GM12878 (cell line): ENCODE measurements at regions not wholly inside any gene's neighbourhood (a gene's known extent, or its start where the extent isn't known, plus 50 kb on each side); places are given as distances from the start of the nearest gene placed in this dataset.

ENCODE experiments used
- ATAC-seq: fragments of 200-7000 bp; cut with Tn5 transposase; 3 replicates; pipeline ENCODE4 v1.9.1; 2020; ENCODE audit warnings: mild to moderate bottlenecking, moderate library complexity
- BruUV-seq: library from RNA; stranded (reverse); fragments of 400-500 nt; replicated peaks from 2 replicates; lab custom pipeline; 2021; lab: Mats Ljungman, UMichigan
- CTCF ChIA-PET: fragments of 300-600 bp; sonication (Branson Sonifier 250); formaldehyde crosslinking; extraction: SDS; loops from one replicate; lab custom pipeline; 2021; ENCODE audit warnings: inconsistent platforms; lab: Yijun Ruan, JAX
- POLR2A ChIA-PET: fragments of 350-600 bp; formaldehyde crosslinking; extraction: SDS; loops from one replicate; lab custom pipeline; 2021; ENCODE audit warnings: inconsistent platforms; lab: Charles Lee
- RAD21 ChIA-PET: fragments of 300-600 bp; sonication (Branson Sonifier 250); formaldehyde crosslinking; loops from one replicate; lab custom pipeline; 2023; ENCODE audit warnings: antibody characterized with exemption; ENCODE audit not compliant: unreplicated experiment; lab: Charles Lee
- SMC1A ChIA-PET: fragments of 300-600 bp; sonication (Branson Sonifier 250); formaldehyde crosslinking; loops from one replicate; lab custom pipeline; 2023; ENCODE audit not compliant: unreplicated experiment, uncharacterized antibody; lab: Charles Lee
- DNase-seq: peaks from one replicate; pipeline ENCODE4 v3.0.0-alpha.2; 2011; ENCODE audit warnings: low read depth, low spot score
- FAIRE-seq: peaks from 3 replicates; lab custom pipeline; 2011; peaks lifted over from hg19 to GRCh38; lab: Jason Lieb, UNC
- H2AFZ ChIP-seq: 2 replicates; pipeline ENCODE4 v1.6.0; 2011; ENCODE audit warnings: low read depth, low read length, control low read depth; ENCODE audit not compliant: control insufficient read depth
- H3K27ac ChIP-seq: 2 replicates; pipeline ENCODE4 v1.5.1; 2011; ENCODE audit warnings: control low read depth; ENCODE audit not compliant: control insufficient read depth, insufficient read depth
- H3K27me3 ChIP-seq, 2 experiments: replicated peaks in 1 of 2; 2 replicates each; pipeline versions ENCODE4 v1.6.0 to v1.6.1; 2011; ENCODE audit warnings: low read length in 1 of 2; ENCODE audit not compliant: control insufficient read depth in 2 of 2, insufficient read depth in 2 of 2
- H3K36me3 ChIP-seq, 2 experiments: 2 replicates each; pipeline ENCODE4 v1.5.1; 2011; ENCODE audit warnings: low read length in 1 of 2; ENCODE audit not compliant: control insufficient read depth in 2 of 2, insufficient read depth in 2 of 2
- H3K4me1 ChIP-seq: 2 replicates; pipeline ENCODE4 v1.6.1; 2011; ENCODE audit warnings: mild to moderate bottlenecking, low read length, moderate library complexity, mixed read lengths; ENCODE audit not compliant: control insufficient read depth, insufficient read depth
- H3K4me2 ChIP-seq: 2 replicates; pipeline ENCODE4 v1.6.0; 2011; ENCODE audit warnings: control low read depth; ENCODE audit not compliant: control insufficient read depth, insufficient read depth
- H3K4me3 ChIP-seq: fragments of 200-600 bp; sonication (generic); 2 replicates; pipeline ENCODE4 v1.5.1; 2016
- H3K79me2 ChIP-seq: 2 replicates; pipeline ENCODE4 v1.6.0; 2011; ENCODE audit warnings: low read length; ENCODE audit not compliant: control insufficient read depth, insufficient read depth
- H3K9ac ChIP-seq: 2 replicates; pipeline ENCODE4 v1.8.0; 2011; ENCODE audit warnings: low read length, control low read depth, mixed read lengths; ENCODE audit not compliant: control insufficient read depth, insufficient read depth
- H3K9me3 ChIP-seq: replicated peaks from 3 replicates; pipeline ENCODE4 v1.5.1; 2011; ENCODE audit warnings: mild to moderate bottlenecking, low read length; ENCODE audit not compliant: control insufficient read depth, insufficient read depth
- H4K20me1 ChIP-seq: 2 replicates; pipeline ENCODE4 v1.6.0; 2011; ENCODE audit not compliant: control insufficient read depth, insufficient read depth
- CEBPZ ChIP-seq: fragments of 150-350 bp; IDR thresholded peaks from 2 replicates; pipeline ENCODE4 v1.6.1; 2016; ENCODE audit warnings: low read depth, low read length
- FOXM1 ChIP-seq: IDR thresholded peaks from 2 replicates; pipeline ENCODE4 v1.6.1; 2012; ENCODE audit warnings: low read depth, mild to moderate bottlenecking, inconsistent platforms, low read length, moderate library complexity
- HCFC1 ChIP-seq: fragments of 150-350 bp; IDR thresholded peaks from 2 replicates; pipeline ENCODE4 v1.6.1; 2014; ENCODE audit warnings: low read length
- MTA3 ChIP-seq: IDR thresholded peaks from 2 replicates; pipeline ENCODE4 v1.6.1; 2012; ENCODE audit warnings: low read length, inconsistent platforms, borderline replicate concordance
- MXI1 ChIP-seq: fragments of 150-350 bp; IDR thresholded peaks from 2 replicates; pipeline ENCODE4 v1.6.1; 2011; ENCODE audit warnings: low read depth, mild to moderate bottlenecking, inconsistent platforms, low read length, improper control_type of control experiment
- NR2C1 ChIP-seq: fragments of 450-650 bp; IDR thresholded peaks from 2 replicates; pipeline ENCODE4 v1.6.1; 2017; ENCODE audit warnings: antibody characterized with exemption, mild to moderate bottlenecking, moderate library complexity
- NRF1 ChIP-seq: conservative IDR thresholded peaks from 2 replicates; pipeline ENCODE4 v1.6.1; 2011; ENCODE audit warnings: mild to moderate bottlenecking, low read depth, low read length, improper control_type of control experiment
- PAX8 ChIP-seq: fragments of 450-650 bp; IDR thresholded peaks from 2 replicates; pipeline ENCODE4 v1.6.1; 2017; ENCODE audit warnings: mild to moderate bottlenecking, moderate library complexity
- SPI1 ChIP-seq: IDR thresholded peaks from 2 replicates; pipeline ENCODE4 v1.6.1; 2011; ENCODE audit warnings: low read depth, mild to moderate bottlenecking, low read length, moderate library complexity, borderline replicate concordance; ENCODE audit not compliant: insufficient read depth
- STAT3 ChIP-seq: IDR thresholded peaks from 2 replicates; pipeline ENCODE4 v1.6.1; 2011; ENCODE audit warnings: low read depth, low read length, improper control_type of control experiment
- ZNF622 ChIP-seq: fragments of 450-650 bp; IDR thresholded peaks from 2 replicates; pipeline ENCODE4 v1.6.1; 2017; ENCODE audit warnings: mild to moderate bottlenecking, inconsistent platforms
- WGBS: methylation state at CpG from one replicate; pipeline ENCODE4 v1.1.6; 2016; ENCODE audit warnings: low lambda C conversion rate; ENCODE audit not compliant: insufficient replicate concordance, insufficient coverage; ENCODE audit errors: missing lambda C conversion rate; 5-methylcytosine and 5-hydroxymethylcytosine counted together
- in situ Hi-C: fragments of 300-500 bp; cut with MboI; formaldehyde crosslinking; loops from 9 replicates; pipeline ENCODE4 v1.14.3; 2018; ENCODE audit warnings: mixed read lengths
- intact Hi-C: fragments of 100-400 bp; cut with micrococcal nuclease; formaldehyde crosslinking; loops from one replicate; pipeline ENCODE4 v1.14.2; 2022; ENCODE audit not compliant: unreplicated experiment

- no peak for TF ChIP-seq PAX8
Measured at GRCh38 chr14:95774265-95775160, 60.6 kb upstream of the TCL1A start (continued).

- no peak for TF ChIP-seq ZNF622
- Histone ChIP-seq H2AFZ (no peak overlapping the region), H3K4me2 (no peak overlapping the region), H3K9me3 (no peaks in the 10 kb centered on the region), H3K27ac (no peak overlapping the region), H3K4me3 (no peak overlapping the region), H3K9ac (no peak overlapping the region), H4K20me1 (no peaks in the 10 kb centered on the region), H3K36me3 (no peaks in the 10 kb centered on the region), H3K4me1 (no peaks in the 10 kb centered on the region), H3K27me3 (peaks cover 0 to 2% of the 10 kb centered on the region in 2 experiments; a peak in 1 of 4 replicates), H3K79me2 (no peaks in the 10 kb centered on the region)
- ChIA-PET CTCF (interaction anchor here (0.9 to 1.9 kb wide), 4 partner anchors 10 to 209 kb away, joined by 3 to 7 read pairs (median 4); no protein-coding TSS in a partner anchor), SMC1A (no interaction called here), POLR2A (no interaction called here), RAD21 (no interaction called here)
- intact Hi-C loops (no loop called here), in situ Hi-C loops (loop anchor here (5.0 kb wide), 2 partner anchors 158 to 213 kb away; no protein-coding TSS in a partner anchor)
- ATAC-seq (no peak), DNase-seq (no peak), FAIRE-seq (no peak)
- 15% methylated on average over 3 of the region's 3 CpGs for WGBS
- BruUV-seq, result no TSS peak
Measured at GRCh38 chr14:95770777-95771176, 56.9 kb upstream of the TCL1A start.

GRCh38 chr14:95769976-95770375 is 56.1 kb upstream of the TCL1A start:
- H3K9ac ChIP-seq, result no peak overlapping the region
- RAD21 ChIA-PET, result interaction anchor here (0.6 kb wide), 1 partner anchor 85 kb away, joined by 3 read pairs; no protein-coding TSS in a partner anchor
- H3K4me3 ChIP-seq, result no peak overlapping the region
- no peak overlapping the region for H3K27ac ChIP-seq
- no TSS peak for BruUV-seq
- H3K36me3 ChIP-seq, result no peaks in the 10 kb centered on the region
- H3K79me2 ChIP-seq, result no peaks in the 10 kb centered on the region
- ATAC-seq (no peak), DNase-seq (no peak), FAIRE-seq (no peak)
- no peaks in the 10 kb centered on the region for H3K9me3 ChIP-seq
- 0% methylated on average over 4 of the region's 4 CpGs for WGBS
- intact Hi-C loops (no loop called here), in situ Hi-C loops (loop anchor here (5.0 kb wide), 2 partner anchors 158 to 213 kb away; no protein-coding TSS in a partner anchor)
- no peak overlapping the region for H2AFZ ChIP-seq
- SMC1A ChIA-PET, result interaction anchor here (1.0 kb wide), 1 partner anchor 87 kb away, joined by 3 read pairs; no protein-coding TSS in a partner anchor
- H3K4me1 ChIP-seq, result no peaks in the 10 kb centered on the region
- CTCF ChIA-PET, result interaction anchor here (0.6 to 1.9 kb wide), 3 partner anchors 9 to 204 kb away, joined by 3 to 6 read pairs (median 3); no protein-coding TSS in a partner anchor
- POLR2A ChIA-PET, result no interaction called here
- H3K4me2 ChIP-seq, result no peak overlapping the region
- H3K27me3 ChIP-seq, result peaks cover 0 to 2% of the 10 kb centered on the region in 2 experiments; a peak in 1 of 4 replicates
- H4K20me1 ChIP-seq, result no peaks in the 10 kb centered on the region
- TF ChIP-seq FOXM1 (no peak), NRF1 (no peak), MXI1 (no peak), STAT3 (no peak), NR2C1 (no peak), SPI1 (no peak), CEBPZ (no peak), MTA3 (no peak), HCFC1 (no peak), PAX8 (no peak)
